ENCODE measurements at regions not wholly inside any gene's neighbourhood (a gene's known extent, or its start where the extent isn't known, plus 50 kb on each side); places are given as distances from the start of the nearest gene placed in this dataset.

GRCh38 chr15:98428253-98428989, 219.9 kb upstream of the IGF1R start:
- Mint-ChIP-seq H3K27me3 (ENCODE audit: low read depth, unreplicated experiment) (peaks cover 55% of the 10 kb centered on the region), H3K27ac (ENCODE audit: unreplicated experiment) (no peak overlapping the region), H3K36me3 (ENCODE audit: low read depth, unreplicated experiment) (peaks cover 2% of the 10 kb centered on the region), H3K4me3 (ENCODE audit: unreplicated experiment) (peak overlapping the region; percentile 75), H3K9me3 (ENCODE audit: unreplicated experiment) (peaks cover 2% of the 10 kb centered on the region), H3K4me1 (ENCODE audit: low read depth, unreplicated experiment) (no peaks in the 10 kb centered on the region)
- H3K9me3 ChIP-seq (ENCODE audit: insufficient read depth, low read depth, low read length): no peaks in the 10 kb centered on the region
- H3K4me3 ChIP-seq (ENCODE audit: insufficient read depth, low read depth, low read length): peak overlapping the region; percentile 31
- DNase-seq (ENCODE audit: low read depth) (peak; percentile 39), FAIRE-seq (no peak)
- H4K20me1 ChIP-seq (ENCODE audit: insufficient read depth, low read length): no peaks in the 10 kb centered on the region
- H3K27ac ChIP-seq (ENCODE audit: low read depth, low read length): no peak overlapping the region
- no peaks in the 10 kb centered on the region for H3K36me3 ChIP-seq (ENCODE audit: insufficient read depth, low read length)
- H2AFZ ChIP-seq (ENCODE audit: low read depth, low read length): peak overlapping the region; percentile 78
- no peaks in the 10 kb centered on the region for H3K79me2 ChIP-seq (ENCODE audit: insufficient read depth, low read length)
- peak overlapping the region; percentile 83 for H3K4me2 ChIP-seq (ENCODE audit: low read length)
- no peak overlapping the region for H3K9ac ChIP-seq (ENCODE audit: low read length)
- TF ChIP-seq EZH2 (IDR thresholded peaks at IDR 0.05; ENCODE audit: insufficient read depth, low read length) (no peak), CTCF (IDR thresholded peaks at IDR 0.05; ENCODE audit: insufficient read depth, low read depth, low read length) (no peak)
- H3K4me1 ChIP-seq (ENCODE audit: insufficient read depth, low read length): no peaks in the 10 kb centered on the region
- peaks cover 10% of the 10 kb centered on the region for H3K27me3 ChIP-seq (ENCODE audit: insufficient read depth, low read length)

- H3K4me2 ChIP-seq (ENCODE audit: low read length): no peak overlapping the region
- Mint-ChIP-seq H3K27me3 (ENCODE audit: low read depth, unreplicated experiment) (peaks cover 53% of the 10 kb centered on the region), H3K9me3 (ENCODE audit: unreplicated experiment) (peaks cover 4% of the 10 kb centered on the region), H3K4me1 (ENCODE audit: low read depth, unreplicated experiment) (no peaks in the 10 kb centered on the region), H3K4me3 (ENCODE audit: unreplicated experiment) (no peak overlapping the region), H3K27ac (ENCODE audit: unreplicated experiment) (no peak overlapping the region), H3K36me3 (ENCODE audit: low read depth, unreplicated experiment) (peaks cover 2% of the 10 kb centered on the region)
- no peak for FAIRE-seq
- DNase-seq (ENCODE audit: low read depth): no peak
- peaks cover 3% of the 10 kb centered on the region for H3K27me3 ChIP-seq (ENCODE audit: insufficient read depth, low read length)
- no peak overlapping the region for H3K27ac ChIP-seq (ENCODE audit: low read depth, low read length)
- no peak overlapping the region for H3K4me3 ChIP-seq (ENCODE audit: insufficient read depth, low read depth, low read length)
- H3K9ac ChIP-seq (ENCODE audit: low read length): no peak overlapping the region
- H3K4me1 ChIP-seq (ENCODE audit: insufficient read depth, low read length): no peaks in the 10 kb centered on the region
- no peaks in the 10 kb centered on the region for H3K9me3 ChIP-seq (ENCODE audit: insufficient read depth, low read depth, low read length)
- H4K20me1 ChIP-seq (ENCODE audit: insufficient read depth, low read length): no peaks in the 10 kb centered on the region
- H2AFZ ChIP-seq (ENCODE audit: low read depth, low read length): no peak overlapping the region
- TF ChIP-seq EZH2 (IDR thresholded peaks at IDR 0.05; ENCODE audit: insufficient read depth, low read length) (no peak), CTCF (IDR thresholded peaks at IDR 0.05; ENCODE audit: insufficient read depth, low read depth, low read length) (no peak)
- no peaks in the 10 kb centered on the region for H3K79me2 ChIP-seq (ENCODE audit: insufficient read depth, low read length)
- no peaks in the 10 kb centered on the region for H3K36me3 ChIP-seq (ENCODE audit: insufficient read depth, low read length)
Observed at GRCh38 chr15:98431171-98431570, 217.2 kb upstream of the IGF1R start.

GRCh38 chr15:98433346-98433745, 215.0 kb upstream of the IGF1R start:
- TF ChIP-seq CTCF (IDR thresholded peaks at IDR 0.05; ENCODE audit: insufficient read depth, low read depth, low read length) (no peak), EZH2 (IDR thresholded peaks at IDR 0.05; ENCODE audit: insufficient read depth, low read length) (no peak)
- DNase-seq (ENCODE audit: low read depth): peak; percentile 54
- H3K79me2 ChIP-seq (ENCODE audit: insufficient read depth, low read length): no peaks in the 10 kb centered on the region
- Mint-ChIP-seq H3K36me3 (ENCODE audit: low read depth, unreplicated experiment) (peaks cover 2% of the 10 kb centered on the region), H3K9me3 (ENCODE audit: unreplicated experiment) (peaks cover 4% of the 10 kb centered on the region), H3K4me1 (ENCODE audit: low read depth, unreplicated experiment) (no peaks in the 10 kb centered on the region), H3K27me3 (ENCODE audit: low read depth, unreplicated experiment) (peaks cover 35% of the 10 kb centered on the region), H3K4me3 (ENCODE audit: unreplicated experiment) (no peak overlapping the region), H3K27ac (ENCODE audit: unreplicated experiment) (no peak overlapping the region)
- peaks cover 4% of the 10 kb centered on the region for H3K9me3 ChIP-seq (ENCODE audit: insufficient read depth, low read depth, low read length)
- no peak overlapping the region for H3K4me2 ChIP-seq (ENCODE audit: low read length)
- no peaks in the 10 kb centered on the region for H3K4me1 ChIP-seq (ENCODE audit: insufficient read depth, low read length)
- no peaks in the 10 kb centered on the region for H4K20me1 ChIP-seq (ENCODE audit: insufficient read depth, low read length)
- FAIRE-seq: no peak
- no peak overlapping the region for H3K9ac ChIP-seq (ENCODE audit: low read length)
- no peaks in the 10 kb centered on the region for H3K36me3 ChIP-seq (ENCODE audit: insufficient read depth, low read length)
- H2AFZ ChIP-seq (ENCODE audit: low read depth, low read length): no peak overlapping the region
- no peak overlapping the region for H3K4me3 ChIP-seq (ENCODE audit: insufficient read depth, low read depth, low read length)
- no peaks in the 10 kb centered on the region for H3K27me3 ChIP-seq (ENCODE audit: insufficient read depth, low read length)
- no peak overlapping the region for H3K27ac ChIP-seq (ENCODE audit: low read depth, low read length)
